Nephron (organoid): ENCODE measurements at regions not wholly inside any gene's neighbourhood (a gene's known extent, or its start where the extent isn't known, plus 50 kb on each side); places are given as distances from the start of the nearest gene placed in this dataset.
A peak's percentile ranks its signal among the peaks of the same experiment; 100 is the strongest.

ENCODE experiments used
- H3K27ac Mint-ChIP-seq, 3 experiments: 2 replicates each; pipeline ENCODE4 v1.8.0; 2020; ENCODE audit warnings: mixed read lengths in 3 of 3, mild to moderate bottlenecking in 2 of 3, moderate library complexity in 1 of 3
- H3K27me3 Mint-ChIP-seq: 2 replicates; pipeline ENCODE4 v1.8.0; 2021; ENCODE audit warnings: low read depth, mild to moderate bottlenecking, moderate library complexity, mixed read lengths
- H3K36me3 Mint-ChIP-seq: 2 replicates; pipeline ENCODE4 v1.8.0; 2020; ENCODE audit warnings: low read depth, mixed read lengths
- H3K4me1 Mint-ChIP-seq: 2 replicates; pipeline ENCODE4 v1.8.0; 2020; ENCODE audit warnings: mixed read lengths
- H3K4me3 Mint-ChIP-seq, 3 experiments: 2 replicates each; pipeline ENCODE4 v1.8.0; 2020; ENCODE audit warnings: mild to moderate bottlenecking in 3 of 3, mixed read lengths in 3 of 3, moderate library complexity in 2 of 3
- H3K9me3 Mint-ChIP-seq: 2 replicates; pipeline ENCODE4 v1.8.0; 2020; ENCODE audit warnings: mixed read lengths
- TF ChIP-seq, protein P1 (sequence below), 3 experiments: fragments of 200-600 bp; sonication (generic); IDR thresholded peaks; one replicate each; pipeline ENCODE4 v1.5.0; 2021; ENCODE audit warnings: antibody characterized with exemption in 3 of 3; ENCODE audit not compliant: unreplicated experiment in 3 of 3

DNA sequence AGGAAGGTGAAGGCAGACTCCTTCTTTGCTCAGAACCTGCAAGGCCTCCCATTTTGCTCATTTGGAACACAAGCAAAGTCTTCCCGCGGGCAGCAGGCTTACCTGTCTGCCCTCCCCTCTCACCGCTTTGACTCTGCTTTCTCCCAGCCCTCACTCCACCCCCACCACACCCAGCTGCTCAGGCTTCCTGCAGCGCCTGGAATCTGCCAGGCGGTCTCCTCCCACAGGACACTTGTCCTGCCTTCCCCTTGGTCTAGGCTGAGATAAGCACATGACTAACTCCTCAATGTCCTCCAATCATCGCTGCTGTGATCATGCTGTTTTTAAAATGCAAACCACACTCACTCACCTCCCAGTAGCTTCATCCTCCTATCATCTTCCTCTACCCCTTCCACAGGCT lies 430.0 kb downstream of the ZNF516 start:
- Mint-ChIP-seq H3K4me1 (no peaks in the 10 kb centered on the region), H3K9me3 (peaks cover 6% of the 10 kb centered on the region), H3K27ac (no peak overlapping the region), H3K4me3 (no peak overlapping the region), H3K27me3 (no peaks in the 10 kb centered on the region), H3K36me3 (no peaks in the 10 kb centered on the region)
- TF ChIP-seq, protein P1, sequence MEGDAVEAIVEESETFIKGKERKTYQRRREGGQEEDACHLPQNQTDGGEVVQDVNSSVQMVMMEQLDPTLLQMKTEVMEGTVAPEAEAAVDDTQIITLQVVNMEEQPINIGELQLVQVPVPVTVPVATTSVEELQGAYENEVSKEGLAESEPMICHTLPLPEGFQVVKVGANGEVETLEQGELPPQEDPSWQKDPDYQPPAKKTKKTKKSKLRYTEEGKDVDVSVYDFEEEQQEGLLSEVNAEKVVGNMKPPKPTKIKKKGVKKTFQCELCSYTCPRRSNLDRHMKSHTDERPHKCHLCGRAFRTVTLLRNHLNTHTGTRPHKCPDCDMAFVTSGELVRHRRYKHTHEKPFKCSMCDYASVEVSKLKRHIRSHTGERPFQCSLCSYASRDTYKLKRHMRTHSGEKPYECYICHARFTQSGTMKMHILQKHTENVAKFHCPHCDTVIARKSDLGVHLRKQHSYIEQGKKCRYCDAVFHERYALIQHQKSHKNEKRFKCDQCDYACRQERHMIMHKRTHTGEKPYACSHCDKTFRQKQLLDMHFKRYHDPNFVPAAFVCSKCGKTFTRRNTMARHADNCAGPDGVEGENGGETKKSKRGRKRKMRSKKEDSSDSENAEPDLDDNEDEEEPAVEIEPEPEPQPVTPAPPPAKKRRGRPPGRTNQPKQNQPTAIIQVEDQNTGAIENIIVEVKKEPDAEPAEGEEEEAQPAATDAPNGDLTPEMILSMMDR (IDR thresholded peaks at IDR 0.05; ENCODE audit: unreplicated experiment in 3 of 3) = no peak

DNA sequence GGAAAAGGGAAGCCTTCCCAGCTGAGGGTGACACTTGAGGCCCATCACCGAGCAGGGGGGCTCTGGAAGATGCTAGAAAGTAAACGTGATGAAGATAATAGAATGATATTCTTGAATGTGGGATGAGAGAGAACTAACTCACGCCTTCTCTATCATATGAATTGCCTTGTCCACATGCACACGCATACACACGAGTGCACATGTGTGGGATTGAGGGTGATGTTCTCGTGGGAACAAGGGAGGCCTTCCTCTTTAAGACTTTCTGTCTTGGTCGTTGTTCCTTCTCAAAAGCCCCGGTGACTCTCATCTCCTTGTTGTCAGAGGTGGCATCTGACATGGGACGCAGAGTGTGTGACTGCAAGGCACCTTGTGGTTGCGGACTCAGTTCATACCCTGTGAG lies 436.9 kb downstream of the ZNF516 start:
- H3K27me3 Mint-ChIP-seq = no peaks in the 10 kb centered on the region
- no peak overlapping the region for H3K27ac Mint-ChIP-seq
- TF ChIP-seq, protein P1 (IDR thresholded peaks at IDR 0.05; ENCODE audit: unreplicated experiment in 3 of 3) = no peak
- H3K4me3 Mint-ChIP-seq = no peak overlapping the region
- H3K4me1 Mint-ChIP-seq = peaks cover 12% of the 10 kb centered on the region
- H3K36me3 Mint-ChIP-seq = no peaks in the 10 kb centered on the region
- H3K9me3 Mint-ChIP-seq = peaks cover 3% of the 10 kb centered on the region

DNA sequence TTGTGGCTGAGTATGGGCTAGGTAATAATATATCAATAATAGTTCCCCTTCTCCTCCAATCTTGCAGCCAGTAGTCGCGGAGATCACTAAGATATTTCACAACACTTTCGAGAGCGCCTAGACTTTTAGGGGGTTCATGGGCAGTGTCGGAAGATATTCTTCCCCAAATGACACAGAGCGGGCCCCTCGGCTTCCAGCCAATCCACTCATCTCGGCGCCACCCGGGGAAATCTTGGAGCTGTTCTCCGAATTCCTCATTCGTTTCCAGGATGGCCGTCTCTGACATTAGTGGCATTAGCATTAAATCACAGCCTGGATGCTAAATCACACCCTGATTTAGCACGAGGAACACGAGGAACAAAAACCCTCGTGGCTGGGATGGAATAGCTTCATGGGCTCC lies 437.7 kb downstream of the ZNF516 start:
- Mint-ChIP-seq H3K27ac (peak overlapping the region in 1 of 3 experiments; percentile 48), H3K27me3 (no peaks in the 10 kb centered on the region), H3K4me1 (peaks cover 15% of the 10 kb centered on the region), H3K9me3 (peaks cover 3% of the 10 kb centered on the region), H3K4me3 (no peak overlapping the region), H3K36me3 (no peaks in the 10 kb centered on the region)
- TF ChIP-seq, protein P1 (IDR thresholded peaks at IDR 0.05; ENCODE audit: unreplicated experiment in 3 of 3) = no peak

DNA sequence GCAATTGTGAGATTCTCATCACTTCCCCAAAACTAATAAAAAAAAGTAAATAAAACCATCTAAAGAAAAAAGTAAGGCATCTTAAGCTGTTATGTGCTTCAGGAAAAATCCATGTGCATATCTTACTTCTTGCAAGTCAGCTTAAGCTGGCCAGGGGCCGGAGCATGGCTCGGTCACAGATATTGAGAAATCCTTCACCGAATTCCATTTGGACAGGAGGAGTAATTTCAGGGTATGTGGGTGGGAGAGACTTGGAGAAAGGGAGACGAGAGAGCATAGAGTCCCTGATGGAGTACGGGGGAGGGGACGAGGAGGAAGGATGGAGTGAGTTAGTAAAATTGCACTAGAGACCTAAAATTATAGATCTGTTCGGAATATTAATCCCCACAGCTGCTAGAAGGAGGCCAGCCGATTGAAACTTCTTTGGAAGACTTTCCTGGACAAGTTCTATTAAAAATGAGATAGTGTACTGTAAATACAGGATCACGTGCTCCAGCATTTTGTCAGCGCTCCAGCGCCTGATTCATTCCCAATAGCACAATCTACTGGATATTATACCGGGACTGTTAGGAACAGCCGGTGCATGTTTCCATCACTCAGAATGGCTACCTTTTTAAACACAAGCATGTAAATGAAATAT lies 438.5 kb downstream of the ZNF516 start:
- TF ChIP-seq, protein P1 (IDR thresholded peaks at IDR 0.05; ENCODE audit: unreplicated experiment in 3 of 3) = no peak
- Mint-ChIP-seq H3K27ac (peak overlapping the region in 2 of 3 experiments; percentile 18 to 48), H3K4me3 (no peak overlapping the region), H3K27me3 (no peaks in the 10 kb centered on the region), H3K4me1 (peaks cover 23% of the 10 kb centered on the region), H3K36me3 (no peaks in the 10 kb centered on the region), H3K9me3 (peaks cover 3% of the 10 kb centered on the region)

DNA sequence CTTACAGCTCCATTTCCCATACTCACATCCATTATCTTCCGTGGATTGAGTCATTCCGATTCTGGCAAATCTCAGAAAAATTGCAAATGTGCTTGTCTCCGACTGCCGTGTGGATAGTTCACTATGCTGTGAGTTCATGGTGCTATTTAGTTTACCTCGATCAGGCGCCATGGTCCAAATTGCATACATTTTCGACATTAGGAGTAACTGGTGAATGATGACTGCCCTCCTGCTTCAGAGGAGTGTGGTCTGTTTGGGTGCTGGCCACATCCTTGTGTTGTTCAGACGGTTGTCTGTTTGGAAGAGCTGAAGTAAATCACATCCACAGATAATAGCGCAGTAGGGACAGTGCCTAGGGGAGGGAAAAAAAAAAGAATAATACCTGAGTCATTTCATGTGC lies 439.5 kb downstream of the ZNF516 start:
- Mint-ChIP-seq H3K36me3 (no peaks in the 10 kb centered on the region), H3K4me3 (no peak overlapping the region)

More for the DNA sequence above, 439.5 kb downstream of the ZNF516 start:
- TF ChIP-seq, protein P1 (IDR thresholded peaks at IDR 0.05; ENCODE audit: unreplicated experiment in 3 of 3) = no peak
- H3K27ac Mint-ChIP-seq = no peak overlapping the region
- no peaks in the 10 kb centered on the region for H3K9me3 Mint-ChIP-seq
- H3K4me1 Mint-ChIP-seq = peaks cover 33% of the 10 kb centered on the region
- no peaks in the 10 kb centered on the region for H3K27me3 Mint-ChIP-seq
